ENCODE measurements at regions not wholly inside any gene's neighbourhood (a gene's known extent, or its start where the extent isn't known, plus 50 kb on each side); places are given as distances from the start of the nearest gene placed in this dataset.

- intact Hi-C loops (cut with DNase I): no loop called here
Measured at GRCh38 chr2:173754165-173754564, 211.0 kb downstream of the SP3 start.

GRCh38 chr2:173754837-173755236, 210.3 kb downstream of the SP3 start:
- H3K4me1 ChIP-seq: peaks cover 0 to 3% (median 0%) of the 10 kb centered on the region in 3 donors
- intact Hi-C loops (cut with DNase I): no loop called here
- WGBS, 2 donors: 78 to 81% methylated on average over 3 of the region's 3 CpGs

More at GRCh38 chr2:173754165-173754564, 211.0 kb downstream of the SP3 start:
- Histone ChIP-seq H3K4me3 (no peak overlapping the region), H3K27me3 (no peaks in the 10 kb centered on the region), H3K4me1 (peaks cover 0 to 3% (median 0%) of the 10 kb centered on the region in 3 donors), H3K27ac (no peak overlapping the region), H3K36me3 (no peaks in the 10 kb centered on the region), H3K9me3 (no peaks in the 10 kb centered on the region)
- 64 to 81% methylated on average over 4 of the region's 4 CpGs for WGBS, 2 donors
- DNase-seq: no peak
- TF ChIP-seq CTCF (IDR thresholded peaks at IDR 0.05) (no peak), POLR2A (IDR thresholded peaks at IDR 0.05) (no peak)

GRCh38 chr2:173755798-173756197, 209.4 kb downstream of the SP3 start:
- no peak for DNase-seq
- Histone ChIP-seq H3K27me3 (no peaks in the 10 kb centered on the region), H3K36me3 (no peaks in the 10 kb centered on the region), H3K4me1 (peaks cover 0 to 3% (median 0%) of the 10 kb centered on the region in 3 donors), H3K4me3 (no peak overlapping the region), H3K27ac (no peak overlapping the region), H3K9me3 (no peaks in the 10 kb centered on the region)
- intact Hi-C loops (cut with DNase I): no loop called here
- TF ChIP-seq POLR2A (IDR thresholded peaks at IDR 0.05) (no peak), CTCF (IDR thresholded peaks at IDR 0.05) (no peak)
- 81 to 87% methylated on average over 2 of the region's 2 CpGs for WGBS, 2 donors

More at GRCh38 chr2:173754837-173755236, 210.3 kb downstream of the SP3 start:
- H3K27ac ChIP-seq: no peak overlapping the region
- no peaks in the 10 kb centered on the region for H3K36me3 ChIP-seq
- H3K27me3 ChIP-seq: no peaks in the 10 kb centered on the region
- TF ChIP-seq POLR2A (IDR thresholded peaks at IDR 0.05): no peak
- DNase-seq: no peak
- no peaks in the 10 kb centered on the region for H3K9me3 ChIP-seq
- no peak overlapping the region for H3K4me3 ChIP-seq

- peaks cover 0 to 3% (median 0%) of the 10 kb centered on the region in 3 donors for H3K4me1 ChIP-seq
- no peak overlapping the region for H3K4me3 ChIP-seq
- no peaks in the 10 kb centered on the region for H3K36me3 ChIP-seq
- intact Hi-C loops (cut with DNase I): no loop called here
- no peaks in the 10 kb centered on the region for H3K9me3 ChIP-seq
- DNase-seq: no peak
- TF ChIP-seq POLR2A (IDR thresholded peaks at IDR 0.05) (no peak), CTCF (IDR thresholded peaks at IDR 0.05) (no peak)
- 84 to 87% methylated on average over 6 of the region's 6 CpGs for WGBS, 2 donors
- no peak overlapping the region for H3K27ac ChIP-seq
- peaks cover 0 to 3% (median 0%) of the 10 kb centered on the region in 4 donors for H3K27me3 ChIP-seq
Measured at GRCh38 chr2:173759959-173760358, 205.2 kb downstream of the SP3 start.

GRCh38 chr2:173760553-173760952, 204.6 kb downstream of the SP3 start:
- H3K27ac ChIP-seq: no peak overlapping the region
- H3K27me3 ChIP-seq: peaks cover 0 to 3% (median 0%) of the 10 kb centered on the region in 4 donors
- DNase-seq: no peak
- 37 to 53% methylated on average over 3 of the region's 3 CpGs for WGBS, 2 donors
- no peaks in the 10 kb centered on the region for H3K36me3 ChIP-seq
- no peaks in the 10 kb centered on the region for H3K9me3 ChIP-seq
- H3K4me3 ChIP-seq: no peak overlapping the region
- intact Hi-C loops (cut with DNase I): no loop called here
- H3K4me1 ChIP-seq: peaks cover 0 to 3% (median 0%) of the 10 kb centered on the region in 3 donors
- TF ChIP-seq CTCF (IDR thresholded peaks at IDR 0.05): no peak
- no peak for TF ChIP-seq POLR2A (IDR thresholded peaks at IDR 0.05)

GRCh38 chr2:173761603-173762119, 203.5 kb downstream of the SP3 start:
- Histone ChIP-seq H3K4me1 (peaks cover 0 to 3% (median 0%) of the 10 kb centered on the region in 3 donors), H3K36me3 (no peaks in the 10 kb centered on the region), H3K27me3 (peaks cover 0 to 3% (median 0%) of the 10 kb centered on the region in 4 donors), H3K4me3 (no peak overlapping the region), H3K9me3 (no peaks in the 10 kb centered on the region), H3K27ac (no peak overlapping the region)
- intact Hi-C loops (cut with DNase I): no loop called here
- 85 to 88% methylated on average over 8 of the region's 8 CpGs for WGBS, 2 donors
- DNase-seq: no peak
- TF ChIP-seq POLR2A (IDR thresholded peaks at IDR 0.05): no peak
- TF ChIP-seq CTCF (IDR thresholded peaks at IDR 0.05): no peak
